Amniotic epithelial cell (primary cell): ENCODE measurements at regions not wholly inside any gene's neighbourhood (a gene's known extent, or its start where the extent isn't known, plus 50 kb on each side); places are given as distances from the start of the nearest gene placed in this dataset.
"Not testable (repeated sequence)": the region's sequence is repeated elsewhere in the genome, so short reads cannot be mapped to it uniquely, and the experiment has no call there.

Source experiments
- DNase-seq: peaks from one replicate; pipeline ENCODE4 v3.0.0-alpha.2; 2010; ENCODE audit warnings: low read depth

- not testable (repeated sequence) for DNase-seq
Measured at GRCh38 chr5:52165806-52166205, 621.9 kb upstream of the ITGA1 start.

- no peak for DNase-seq
Measured at GRCh38 chr5:52173133-52173532, 614.6 kb upstream of the ITGA1 start.

GRCh38 chr5:52177193-52177592 lies 610.5 kb upstream of the ITGA1 start:
- no peak for DNase-seq

GRCh38 chr5:52181403-52181802 lies 606.3 kb upstream of the ITGA1 start:
- DNase-seq = no peak

- no peak for DNase-seq
Measured at GRCh38 chr5:52190737-52191136, 597.0 kb upstream of the ITGA1 start.

- DNase-seq = no peak
Measured at GRCh38 chr5:52199833-52200232, 587.9 kb upstream of the ITGA1 start.

GRCh38 chr5:52202256-52202655 lies 585.5 kb upstream of the ITGA1 start:
- DNase-seq = no peak

GRCh38 chr5:52204310-52204709 lies 583.4 kb upstream of the ITGA1 start:
- DNase-seq = no peak
